HG03097 (cell line): ENCODE measurements at regions not wholly inside any gene's neighbourhood (a gene's known extent, or its start where the extent isn't known, plus 50 kb on each side); places are given as distances from the start of the nearest gene placed in this dataset.
"Not testable (repeated sequence)": the region's sequence is repeated elsewhere in the genome, so short reads cannot be mapped to it uniquely, and the experiment has no call there.

ENCODE experiments used
- ATAC-seq: cut with Tn5 transposase; IDR thresholded peaks from one replicate; pipeline ENCODE4 v1.9.1; 2021; ENCODE audit not compliant: unreplicated experiment, low FRiP score

DNA sequence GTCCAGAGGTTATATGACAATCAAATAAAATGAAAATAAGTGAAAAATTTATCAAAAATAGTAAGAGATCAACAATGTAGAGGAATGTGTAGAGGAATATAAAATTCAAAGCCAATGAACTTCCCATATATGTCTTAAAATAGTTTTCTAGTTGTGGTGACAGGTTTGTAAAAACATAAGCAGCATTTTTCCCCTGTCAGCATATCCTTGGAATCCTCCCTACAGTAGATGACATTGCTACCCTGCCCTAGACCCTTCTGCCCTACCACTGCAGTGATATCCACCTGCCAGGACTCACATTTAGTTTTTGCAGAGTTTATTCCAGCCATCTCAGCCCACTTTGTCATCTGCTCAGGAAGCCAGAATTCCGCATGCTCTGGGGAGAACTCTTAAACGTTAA is 842.0 kb downstream of the RPS29 start:
- no peak for ATAC-seq

GRCh38 chr14:48738186-48738925 is 847.8 kb downstream of the RPS29 start:
- no peak for ATAC-seq

GRCh38 chr14:48735607-48736006 is 850.6 kb downstream of the RPS29 start:
- ATAC-seq, result no peak

- no peak for ATAC-seq
Observed at GRCh38 chr14:48731260-48731659, 854.9 kb downstream of the RPS29 start.

- no peak for ATAC-seq
Observed at GRCh38 chr14:48726080-48726642, 860.0 kb downstream of the RPS29 start.

GRCh38 chr14:48725051-48725734 is 861.0 kb downstream of the RPS29 start:
- no peak for ATAC-seq

- ATAC-seq, result no peak
Observed at GRCh38 chr14:48723841-48724495, 862.2 kb downstream of the RPS29 start.

DNA sequence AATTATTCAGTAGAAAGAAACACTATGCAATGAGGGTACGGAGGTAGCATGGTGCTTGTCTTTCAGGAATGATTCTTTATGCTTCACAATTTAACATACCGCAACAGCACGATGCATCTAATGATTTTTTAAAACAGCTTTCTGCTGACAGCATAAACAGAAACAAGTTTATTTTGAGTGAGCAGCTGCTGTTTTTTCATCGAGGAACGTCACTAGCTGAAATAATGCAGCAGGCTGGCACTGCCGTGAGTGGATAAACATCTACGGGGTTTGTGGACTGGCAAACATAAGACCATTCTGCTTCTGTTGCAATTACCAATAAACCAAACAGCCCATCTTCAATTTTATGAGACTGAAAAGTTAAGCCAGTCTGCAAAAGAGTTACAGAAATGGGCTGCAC is 871.8 kb downstream of the RPS29 start:
- no peak for ATAC-seq

- ATAC-seq, result no peak
Observed at GRCh38 chr14:48710133-48710532, 876.0 kb downstream of the RPS29 start.

DNA sequence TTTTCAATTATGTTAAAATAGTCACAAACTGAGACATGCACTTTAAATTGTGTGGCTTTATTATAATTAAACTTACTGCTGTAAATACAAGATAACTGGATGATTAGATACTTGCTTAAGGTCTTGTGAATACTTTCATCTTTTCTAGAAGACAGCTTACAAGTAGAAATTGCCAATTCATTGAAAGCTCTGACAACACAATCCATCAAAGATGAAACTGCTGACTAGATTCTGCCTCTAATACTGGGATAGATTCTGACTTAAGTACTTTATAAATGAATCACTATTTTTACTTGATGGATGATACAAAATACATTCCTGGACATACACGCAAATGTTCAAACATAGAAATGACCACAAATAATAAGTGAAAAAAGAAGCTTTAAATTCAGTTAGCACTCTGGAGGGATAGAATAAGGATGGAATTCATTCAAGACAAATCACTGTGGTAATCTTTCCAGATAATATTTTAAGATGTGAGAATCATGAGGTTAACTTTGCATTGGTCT is 876.8 kb downstream of the RPS29 start:
- ATAC-seq, result no peak

DNA sequence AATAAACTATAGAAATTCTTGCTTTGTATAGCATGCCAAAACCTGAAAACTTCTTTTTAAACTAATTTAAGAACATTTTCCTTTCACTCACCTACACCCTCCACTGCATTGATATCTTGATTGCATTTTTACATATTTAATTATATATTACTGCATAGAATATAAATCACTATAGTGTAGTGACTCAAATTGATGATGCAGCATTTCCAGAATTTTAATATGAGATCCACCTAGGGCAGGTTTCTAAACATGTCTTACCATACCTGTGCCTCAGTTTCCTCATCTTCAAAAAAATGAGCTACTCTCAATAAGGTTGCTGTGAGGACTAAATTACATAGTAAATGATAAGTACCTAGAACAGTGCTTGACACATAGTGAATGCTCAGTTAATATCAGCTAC is 881.5 kb downstream of the RPS29 start:
- no peak for ATAC-seq

GRCh38 chr14:48703728-48704467 is 882.3 kb downstream of the RPS29 start:
- ATAC-seq, result no peak

DNA sequence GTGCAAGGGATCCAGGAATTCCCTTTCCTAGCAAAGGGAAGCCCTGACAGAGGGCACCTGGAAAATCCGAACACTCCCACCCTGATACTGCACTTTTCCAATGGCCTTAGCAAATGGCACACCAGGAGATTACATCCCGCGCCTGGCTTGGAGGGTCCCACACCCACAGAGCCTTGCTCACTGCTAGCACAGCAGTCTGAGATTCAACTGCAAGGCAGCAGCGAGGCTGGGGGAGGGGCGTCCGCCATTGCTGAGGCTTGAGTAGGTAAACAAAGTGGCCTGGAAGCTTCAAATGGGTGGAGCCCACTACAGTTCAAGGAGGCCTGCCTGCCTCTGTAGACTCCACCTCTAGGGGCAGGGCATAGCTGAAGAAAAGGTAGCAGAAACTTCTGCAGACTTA is 888.8 kb downstream of the RPS29 start:
- ATAC-seq, result not testable (repeated sequence)

DNA sequence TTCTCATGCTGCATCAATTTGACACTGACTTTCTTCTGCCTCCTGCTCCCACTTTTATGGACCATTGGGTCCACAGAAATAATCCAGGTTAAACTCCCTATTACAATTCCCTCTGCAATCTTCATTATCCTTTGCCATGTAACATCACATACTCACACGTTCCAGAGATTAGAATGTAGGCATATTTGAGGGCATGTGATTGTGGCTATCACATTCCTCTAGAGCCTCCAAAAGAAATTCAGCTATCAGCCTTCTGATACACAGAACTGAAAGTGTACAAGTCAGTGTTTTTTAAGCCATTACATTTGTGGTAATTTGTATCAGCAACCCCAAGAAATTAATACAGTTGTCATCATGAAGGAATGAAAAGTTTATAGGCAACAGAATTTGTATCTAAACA is 892.4 kb downstream of the RPS29 start:
- no peak for ATAC-seq

DNA sequence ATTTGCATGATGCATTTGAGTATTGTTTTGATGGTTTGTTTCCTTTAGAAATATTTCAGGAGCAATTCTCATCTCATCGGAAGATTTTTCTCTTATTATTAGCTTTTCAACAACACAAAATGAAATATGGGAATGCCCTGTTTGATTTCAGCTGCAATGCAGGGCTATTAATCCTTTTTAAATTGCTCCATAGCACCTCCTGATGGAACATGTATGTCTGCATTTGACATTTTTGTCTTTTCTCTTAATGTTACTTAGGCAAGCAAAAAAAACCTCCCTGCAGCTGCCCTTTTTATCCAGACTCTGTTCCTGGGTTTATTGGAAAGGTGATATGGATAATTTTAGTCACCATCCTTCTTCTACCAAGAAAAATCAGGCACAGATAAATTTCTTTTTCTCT is 895.8 kb downstream of the RPS29 start:
- no peak for ATAC-seq

DNA sequence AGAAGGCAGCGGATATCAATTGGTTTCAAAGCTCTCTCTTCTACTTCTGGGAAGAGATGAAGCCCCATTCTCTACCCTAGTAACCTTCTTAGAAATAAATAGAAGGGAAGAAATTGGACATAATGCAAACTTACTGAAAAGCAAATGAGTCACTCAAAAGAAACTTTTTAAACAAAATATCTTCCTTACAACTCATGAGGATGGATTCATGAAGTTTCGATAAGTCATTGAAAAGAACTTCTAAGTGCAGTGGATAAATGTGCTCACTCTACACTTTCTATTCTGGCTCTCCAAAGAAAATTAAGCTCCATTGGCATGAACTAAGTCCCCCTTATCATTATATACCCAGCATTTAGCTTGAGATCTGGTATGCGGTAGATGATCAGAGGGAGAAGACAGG is 899.5 kb downstream of the RPS29 start:
- no peak for ATAC-seq

DNA sequence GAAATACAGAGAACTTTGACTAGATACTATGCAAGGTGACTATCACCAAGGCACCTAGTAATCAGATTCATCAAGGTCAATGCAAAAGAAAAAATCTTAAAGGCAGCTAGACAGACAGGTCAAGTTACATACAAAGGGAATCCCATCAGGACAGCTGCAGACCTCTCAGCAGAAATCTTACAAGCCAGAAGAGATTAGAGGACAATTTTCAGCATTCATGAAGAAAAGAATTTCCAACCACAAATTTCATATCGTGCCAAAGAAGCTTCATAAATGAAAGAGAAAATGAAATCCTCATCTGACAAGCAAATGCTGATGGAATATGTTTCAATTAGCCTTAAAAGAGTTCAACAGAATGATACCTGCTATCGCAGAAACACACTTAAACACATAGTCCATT is 913.7 kb downstream of the RPS29 start:
- ATAC-seq, result no peak

DNA sequence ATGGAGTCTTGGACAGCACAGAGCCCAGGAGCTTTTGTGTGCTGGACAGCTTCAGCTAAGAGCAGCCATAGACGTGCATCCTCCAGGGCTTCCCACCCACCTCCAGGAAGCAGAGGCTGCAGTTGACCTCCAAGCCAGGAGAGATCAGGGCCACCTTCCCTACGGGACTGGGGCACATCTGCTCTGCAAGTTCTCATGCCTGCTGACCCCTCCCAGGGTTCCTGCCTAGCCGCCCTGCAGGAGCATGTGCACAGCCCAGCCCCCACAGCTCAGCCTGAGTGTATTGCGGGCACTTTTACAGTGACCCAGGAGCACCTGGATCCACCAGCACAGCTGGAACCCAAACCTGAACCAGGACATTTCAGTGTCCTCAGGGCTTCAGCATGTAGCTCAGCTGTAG is 915.2 kb downstream of the RPS29 start:
- ATAC-seq, result no peak

- no peak for ATAC-seq
Observed at GRCh38 chr14:48665077-48665784, 920.9 kb downstream of the RPS29 start.

DNA sequence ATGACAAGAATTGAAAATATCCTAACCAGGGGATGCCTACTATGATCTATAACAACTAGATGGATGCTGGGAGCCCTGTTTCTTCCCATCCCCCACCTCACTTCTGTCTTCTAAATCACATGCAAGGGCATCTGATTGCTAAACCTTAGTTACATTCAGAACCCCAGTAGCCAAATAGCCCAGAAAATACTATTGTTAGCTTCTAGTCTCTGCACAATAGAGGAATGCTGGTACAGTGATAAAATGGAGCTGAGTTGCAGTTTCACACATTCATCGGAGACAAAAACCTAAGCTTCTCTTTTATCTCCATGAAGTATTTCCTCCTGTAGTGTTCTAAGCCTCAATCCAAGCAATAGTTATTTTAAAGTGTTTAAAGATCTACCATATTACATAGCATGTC is 942.9 kb downstream of the RPS29 start:
- no peak for ATAC-seq
